GM13977 (cell line): ENCODE measurements at regions not wholly inside any gene's neighbourhood (a gene's known extent, or its start where the extent isn't known, plus 50 kb on each side); places are given as distances from the start of the nearest gene placed in this dataset.
A peak's percentile ranks its signal among the peaks of the same experiment; 100 is the strongest.
"Not testable (repeated sequence)": the region's sequence is repeated elsewhere in the genome, so short reads cannot be mapped to it uniquely, and the experiment has no call there.

ENCODE experiments used
- DNase-seq: peaks from one replicate; pipeline ENCODE4 v3.0.0; 2012; ENCODE audit warnings: low spot score
- CTCF ChIP-seq: IDR thresholded peaks from 2 replicates; pipeline ENCODE4 v1.5.1; 2012; ENCODE audit warnings: mild to moderate bottlenecking, control low read depth; ENCODE audit not compliant: insufficient read depth; ENCODE audit errors: extremely low read depth, missing control alignments
- in situ Hi-C: fragments of 300-500 bp; cut with MboI; formaldehyde crosslinking; loops from one replicate; pipeline ENCODE4 v1.12.0; 2022; ENCODE audit warnings: low sequenced_read_pairs, low pct_unique_long_range_greater_than_20kb, mixed read lengths, inconsistent platforms; ENCODE audit not compliant: unreplicated experiment

GRCh38 chr2:49621016-49621415, 466.7 kb upstream of the FSHR start:
- no peak for DNase-seq
- in situ Hi-C loops, result no loop called here
- TF ChIP-seq CTCF, result no peak

- in situ Hi-C loops, result no loop called here
- no peak for TF ChIP-seq CTCF
- no peak for DNase-seq
Observed at GRCh38 chr2:49619804-49620203, 465.5 kb upstream of the FSHR start.

GRCh38 chr2:49618491-49618890, 464.2 kb upstream of the FSHR start:
- TF ChIP-seq CTCF, result no peak

GRCh38 chr2:49616800-49617199, 462.5 kb upstream of the FSHR start:
- peak; percentile 9 for DNase-seq
- in situ Hi-C loops, result no loop called here
- peak; percentile 33 for TF ChIP-seq CTCF

More at GRCh38 chr2:49618491-49618890, 464.2 kb upstream of the FSHR start:
- in situ Hi-C loops, result no loop called here
- DNase-seq, result no peak

GRCh38 chr2:49611796-49612195, 457.5 kb upstream of the FSHR start:
- DNase-seq, in situ Hi-C loops: not testable (repeated sequence)

- in situ Hi-C loops, result no loop called here
- no peak for TF ChIP-seq CTCF
- DNase-seq, result no peak
Observed at GRCh38 chr2:49600524-49600923, 446.2 kb upstream of the FSHR start.

- in situ Hi-C loops, result no loop called here
- no peak for TF ChIP-seq CTCF
- DNase-seq, result no peak
Observed at GRCh38 chr2:49598231-49598630, 443.9 kb upstream of the FSHR start.
